ENCODE measurements at regions not wholly inside any gene's neighbourhood (a gene's known extent, or its start where the extent isn't known, plus 50 kb on each side); places are given as distances from the start of the nearest gene placed in this dataset.

- no peak overlapping the region for H3K18ac ChIP-seq (ENCODE audit: low read depth, low read length)
- no peak overlapping the region for H4K91ac ChIP-seq (ENCODE audit: insufficient read depth, low read depth, low read length)
- no peak overlapping the region for H3K23ac ChIP-seq (ENCODE audit: low read depth, low read length)
- no peak for TF ChIP-seq MAZ (IDR thresholded peaks at IDR 0.05; ENCODE audit: borderline replicate concordance, low read depth, low read length)
- no peak for TF ChIP-seq USF2 (IDR thresholded peaks at IDR 0.05; ENCODE audit: low read depth, low read length)
- dilution Hi-C loops (cut with HindIII; ENCODE audit: low sequenced_read_pairs, unreplicated experiment) (no loop called here), in situ Hi-C loops (cut with MboI; ENCODE audit: low sequenced_read_pairs) (no loop called here), intact Hi-C loops (cut with micrococcal nuclease) (no loop called here)
- DNase-seq (no peak), ATAC-seq (ENCODE audit: low read depth) (no peak)
- H2BK15ac ChIP-seq (ENCODE audit: low read depth, low read length), result no peak overlapping the region
- no peak overlapping the region for H3K56ac ChIP-seq (ENCODE audit: extremely low read depth, insufficient read depth, low read length)
- no peak overlapping the region for H4K8ac ChIP-seq (ENCODE audit: low read depth in 2 of 2, low read length in 2 of 2)
- peaks cover 29% of the 10 kb centered on the region for H3K9me3 ChIP-seq (ENCODE audit: control insufficient read depth, insufficient read depth, low read length)
- no peaks in the 10 kb centered on the region for H3K4me1 ChIP-seq (ENCODE audit: control insufficient read depth, insufficient read depth, low read length)
- H2AK5ac ChIP-seq (ENCODE audit: low read depth, low read length), result no peak overlapping the region
- H3K27ac ChIP-seq (ENCODE audit: insufficient read depth, low read length), result no peak overlapping the region
- no peaks in the 10 kb centered on the region for H3K36me3 ChIP-seq (ENCODE audit: control insufficient read depth, insufficient read depth, low read length)
- BruUV-seq (replicated peaks), result no TSS peak
- WGBS, 2 experiments (ENCODE audit: extremely low coverage in 2 of 2, insufficient read length in 1 of 2), result 20% methylated on average over 2 of the region's 24 CpGs; no CpG with 5 or more reads in 1 of the 2 experiments
- no peaks in the 10 kb centered on the region for H3K9me1 ChIP-seq (ENCODE audit: insufficient read depth, low read length)
- ChIA-PET POLR2A (ENCODE audit: unreplicated experiment) (no interaction called here), CTCF (no interaction called here)
- H2BK5ac ChIP-seq (ENCODE audit: low read depth, low read length, poor library complexity, severe bottlenecking), result no peak overlapping the region
- no peak overlapping the region for H2BK20ac ChIP-seq (ENCODE audit: low read depth, low read length)
- no peak overlapping the region for H3K9ac ChIP-seq (ENCODE audit: low read depth, low read length)
- H2AFZ ChIP-seq (replicated peaks; ENCODE audit: low read length, poor library complexity), result no peak overlapping the region
- H4K20me1 ChIP-seq (ENCODE audit: insufficient read depth, low read length), result no peaks in the 10 kb centered on the region
- no peak overlapping the region for H2BK120ac ChIP-seq (ENCODE audit: low read depth, low read length)
- H3K4me2 ChIP-seq (ENCODE audit: low read depth, low read length), result no peak overlapping the region
- no peaks in the 10 kb centered on the region for H3K79me1 ChIP-seq (ENCODE audit: low read depth in 1 of 2, low read length in 2 of 2)
- no peak overlapping the region for H3K14ac ChIP-seq (replicated peaks; ENCODE audit: low read depth, low read length)
- no peak overlapping the region for H3K4ac ChIP-seq (ENCODE audit: low read depth, low read length)
- H3K27me3 ChIP-seq (ENCODE audit: control insufficient read depth, insufficient read depth, low read length), result no peaks in the 10 kb centered on the region
- H4K5ac ChIP-seq (ENCODE audit: low read depth, low read length), result no peak overlapping the region
- H3K4me3 ChIP-seq (ENCODE audit: insufficient read depth, low read depth, low read length), result no peak overlapping the region
- H2AK9ac ChIP-seq (replicated peaks; ENCODE audit: low read depth, low read length, poor library complexity), result peak overlapping the region; percentile 16
Measured at GRCh38 chr9:135281791-135282737, 194.6 kb downstream of the OLFM1 start.

All from IMR-90 (cell line).